Kasumi-1 (cell line): ENCODE measurements at regions not wholly inside any gene's neighbourhood (a gene's known extent, or its start where the extent isn't known, plus 50 kb on each side); places are given as distances from the start of the nearest gene placed in this dataset.
"Not testable (repeated sequence)": the region's sequence is repeated elsewhere in the genome, so short reads cannot be mapped to it uniquely, and the experiment has no call there.

Experiments
- DNase-seq, 2 experiments: peaks; one replicate each; lab custom pipeline; 2025; lab: John Stamatoyannopoulos, UW

GRCh38 chr5:112112346-112112745 lies 306.7 kb downstream of the EPB41L4A start:
- no peak for DNase-seq

GRCh38 chr5:112109331-112110007 lies 309.6 kb downstream of the EPB41L4A start:
- DNase-seq: peak; percentile 21 to 28

- no peak for DNase-seq
These were observed 312.2 kb downstream of the EPB41L4A start for GRCh38 chr5:112106878-112107277.

DNA sequence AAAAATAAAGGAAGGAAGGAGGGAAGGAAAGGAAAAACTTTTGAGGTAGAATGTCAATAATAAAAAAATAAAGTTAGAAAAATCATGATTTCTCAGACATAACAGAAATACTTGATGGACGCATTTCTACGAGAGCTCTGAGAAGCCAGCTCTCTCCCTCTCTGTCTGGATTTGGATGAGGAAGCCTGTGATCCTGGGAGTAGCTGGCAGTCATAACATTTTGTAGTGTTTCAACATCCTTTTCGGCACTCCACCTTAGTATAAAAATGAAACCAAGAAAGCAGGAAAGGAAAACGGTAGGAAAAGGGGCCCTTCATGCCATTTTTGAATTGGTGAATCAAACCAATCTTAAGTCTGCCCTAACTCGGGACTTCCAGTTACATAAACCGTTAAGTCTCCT lies 321.3 kb downstream of the EPB41L4A start:
- DNase-seq: no peak

DNA sequence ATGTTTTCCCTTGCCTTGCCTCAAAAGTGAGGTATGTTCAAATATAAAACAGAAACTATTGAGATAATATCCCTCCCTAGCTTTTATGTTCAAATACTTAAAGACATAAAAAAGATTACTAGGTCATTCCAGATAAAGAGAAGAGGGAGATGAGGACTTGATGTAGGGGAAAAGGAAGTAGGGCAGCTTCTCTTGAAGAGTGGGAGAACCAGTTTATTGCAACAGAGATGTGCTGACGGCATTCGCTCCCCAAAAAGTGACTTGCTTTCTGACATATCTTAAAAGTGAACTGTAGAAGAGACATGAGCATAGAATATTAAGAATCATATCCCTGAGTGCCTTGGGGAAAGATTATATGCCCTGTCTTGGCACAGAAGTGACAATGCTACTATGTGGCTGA lies 330.2 kb upstream of the NREP start:
- no peak for DNase-seq

DNA sequence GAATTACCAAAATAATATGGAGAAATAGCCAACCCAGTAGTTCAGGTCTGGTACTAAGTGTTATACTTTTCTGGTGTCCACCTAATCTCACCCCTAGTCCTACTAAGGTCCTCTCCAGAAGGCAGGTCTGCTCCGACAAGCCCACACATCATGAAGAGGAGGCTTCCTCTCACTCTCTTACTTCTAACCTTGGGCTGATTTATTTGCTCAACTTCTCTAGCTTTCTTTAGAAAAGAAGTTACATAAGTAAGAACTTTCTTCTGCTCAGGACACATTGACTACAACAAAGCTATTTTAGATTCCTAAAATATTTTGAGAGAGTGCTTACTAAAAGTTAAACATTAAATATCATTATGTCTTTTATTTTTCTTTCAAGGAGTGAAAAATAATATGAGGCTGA lies 329.7 kb upstream of the NREP start:
- DNase-seq: no peak

- DNase-seq: no peak
These were observed 327.2 kb upstream of the NREP start for GRCh38 chr5:112084149-112084548.

DNA sequence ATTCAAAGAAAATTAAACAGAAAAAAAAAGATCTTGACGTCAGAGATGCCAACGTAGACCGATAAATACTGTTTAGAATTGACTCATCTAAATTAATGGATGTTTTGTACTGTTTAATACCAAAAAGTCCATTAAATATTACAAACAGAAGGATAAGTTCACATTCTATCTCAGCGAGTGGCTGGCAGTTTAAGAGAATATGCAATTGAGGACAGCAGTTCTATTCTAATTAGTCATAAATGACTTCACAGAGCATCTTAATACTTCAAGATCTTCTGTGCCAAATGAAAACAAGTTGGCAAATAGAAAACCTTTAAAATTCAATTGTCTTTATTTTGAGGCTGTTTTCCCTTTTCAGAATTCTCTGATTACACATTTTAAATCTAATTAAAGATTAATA lies 326.6 kb upstream of the NREP start:
- DNase-seq: no peak

GRCh38 chr5:112077180-112077579 lies 320.2 kb upstream of the NREP start:
- no peak for DNase-seq

DNA sequence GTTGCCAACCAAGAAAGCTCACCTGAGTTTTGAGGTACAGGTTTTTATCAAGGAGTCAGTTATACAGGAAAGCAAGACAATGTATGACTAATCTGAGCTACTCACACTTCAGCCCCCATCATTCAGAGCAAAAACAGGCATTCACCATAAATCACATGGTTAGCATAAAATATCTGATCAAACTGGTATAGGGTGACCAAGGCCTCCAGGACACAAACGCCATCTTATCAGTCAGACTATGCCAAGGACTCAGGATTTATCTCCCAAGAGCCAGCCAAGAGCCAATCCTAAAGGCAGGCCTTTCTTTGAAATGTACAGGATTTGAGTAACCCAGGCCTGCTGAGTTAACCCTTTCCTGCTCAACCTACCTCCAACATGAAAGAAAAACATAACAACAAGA lies 313.0 kb upstream of the NREP start:
- no peak for DNase-seq

DNA sequence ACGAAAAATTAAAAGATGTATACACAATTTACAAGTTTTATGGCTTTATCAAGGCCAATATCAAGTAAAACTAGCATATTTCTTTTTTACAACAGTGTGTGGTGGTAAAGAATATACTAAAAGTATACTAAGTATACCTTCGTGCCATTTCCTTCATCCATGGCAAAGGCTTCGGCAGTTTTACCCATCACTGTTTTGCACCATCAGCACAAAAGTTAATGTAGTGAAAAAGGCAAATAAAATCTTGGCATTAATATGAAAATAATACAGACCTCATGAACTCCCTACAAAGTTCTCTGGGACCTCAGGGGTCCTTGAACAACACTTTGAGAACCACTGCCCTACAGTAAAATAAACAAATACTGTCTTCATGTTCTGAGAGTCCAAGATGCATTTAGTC lies 312.3 kb upstream of the NREP start:
- DNase-seq: no peak

DNA sequence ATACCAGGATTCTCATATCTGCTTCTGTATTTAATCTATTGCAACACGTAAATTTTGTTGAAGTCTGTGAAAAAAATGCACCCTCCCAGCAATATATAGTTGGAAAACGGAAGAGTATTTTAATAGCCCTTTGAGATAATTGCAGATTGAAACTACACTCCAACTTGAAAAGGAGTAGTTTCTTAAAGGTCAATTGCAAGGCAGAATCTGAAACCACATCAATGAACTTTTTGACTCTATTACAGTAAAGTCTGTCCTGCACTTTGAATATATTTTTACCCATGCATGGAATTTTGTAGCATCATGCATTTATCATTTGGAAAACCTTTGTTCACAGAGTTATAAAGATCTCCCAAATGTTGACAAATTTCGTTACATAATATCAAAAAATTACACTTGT lies 311.6 kb upstream of the NREP start:
- no peak for DNase-seq

- no peak for DNase-seq
These were observed 308.8 kb upstream of the NREP start for GRCh38 chr5:112065781-112066180.

GRCh38 chr5:112064956-112065355 lies 308.0 kb upstream of the NREP start:
- DNase-seq: no peak

GRCh38 chr5:112064271-112064701 lies 307.3 kb upstream of the NREP start:
- DNase-seq: no peak

- no peak for DNase-seq
These were observed 306.9 kb upstream of the NREP start for GRCh38 chr5:112063856-112064255.

DNA sequence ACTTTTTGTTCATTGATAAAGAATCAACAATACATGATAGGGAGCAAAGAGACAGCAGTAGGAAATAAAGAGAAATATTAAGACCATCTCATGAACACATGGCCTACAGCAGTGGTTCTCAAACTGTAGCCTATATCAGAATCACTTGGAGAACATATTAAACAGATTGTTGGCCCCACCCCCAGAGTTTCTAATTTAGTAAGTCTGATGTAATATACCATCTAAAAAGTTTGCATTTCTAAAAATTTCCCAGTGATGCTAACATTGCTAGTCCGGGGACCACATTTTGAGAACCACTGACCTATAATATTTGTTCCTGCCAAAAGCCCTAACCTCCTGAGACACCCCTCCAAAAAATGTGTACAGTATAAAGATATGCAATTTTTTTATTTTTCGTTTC lies 306.2 kb upstream of the NREP start:
- no peak for DNase-seq

- DNase-seq: no peak
These were observed 305.2 kb upstream of the NREP start for GRCh38 chr5:112062181-112062580.

- no peak for DNase-seq
These were observed 304.7 kb upstream of the NREP start for GRCh38 chr5:112061666-112062065.

GRCh38 chr5:112059579-112060135 lies 302.7 kb upstream of the NREP start:
- DNase-seq: no peak

- no peak for DNase-seq
These were observed 292.7 kb upstream of the NREP start for GRCh38 chr5:112049738-112050137.

DNA sequence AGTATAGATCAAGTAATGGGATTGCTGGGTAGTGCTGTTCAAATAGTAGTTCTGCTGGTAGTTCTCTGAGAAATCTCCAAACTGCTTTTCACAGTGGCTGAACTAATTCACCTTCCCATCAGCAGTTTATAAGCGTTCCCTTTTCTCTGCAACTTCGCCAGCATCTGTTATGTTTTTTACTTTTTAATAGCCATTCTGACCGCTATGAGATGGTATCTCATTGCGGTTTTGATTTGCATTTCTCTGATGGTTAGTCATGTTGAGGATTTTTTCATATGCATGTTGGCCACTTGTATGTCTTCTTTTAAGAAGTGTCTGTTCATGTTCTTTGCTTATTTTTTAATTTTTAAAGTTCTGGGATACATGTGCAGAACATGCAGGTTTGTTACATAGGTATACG lies 279.2 kb upstream of the NREP start:
- DNase-seq: no peak

DNA sequence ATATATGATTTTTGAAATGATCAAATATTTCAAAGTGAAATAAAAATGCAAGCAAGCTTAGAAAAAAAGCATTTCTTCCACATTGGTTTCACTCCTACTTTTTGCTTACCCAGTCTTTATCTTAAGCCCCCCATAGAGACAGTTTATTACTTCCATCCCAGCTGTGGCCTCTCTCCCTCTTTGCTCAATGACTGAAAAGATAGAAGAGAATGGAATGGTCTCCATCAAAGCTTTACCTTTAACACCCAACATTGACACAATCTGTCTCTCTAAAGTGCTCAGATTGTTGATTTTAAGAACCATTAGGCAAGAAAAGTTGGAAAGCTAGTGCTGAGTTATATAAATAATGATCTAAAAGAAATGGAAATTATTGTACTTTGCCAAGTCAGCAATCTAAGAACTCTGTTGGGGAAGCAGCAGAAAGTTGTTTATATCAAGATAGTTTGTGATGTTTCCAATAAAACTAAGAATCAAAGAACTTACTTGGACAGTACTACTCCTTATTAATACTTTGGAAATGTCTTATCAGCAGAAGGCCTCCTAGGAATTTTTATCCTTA lies 277.5 kb upstream of the NREP start:
- DNase-seq: no peak

DNA sequence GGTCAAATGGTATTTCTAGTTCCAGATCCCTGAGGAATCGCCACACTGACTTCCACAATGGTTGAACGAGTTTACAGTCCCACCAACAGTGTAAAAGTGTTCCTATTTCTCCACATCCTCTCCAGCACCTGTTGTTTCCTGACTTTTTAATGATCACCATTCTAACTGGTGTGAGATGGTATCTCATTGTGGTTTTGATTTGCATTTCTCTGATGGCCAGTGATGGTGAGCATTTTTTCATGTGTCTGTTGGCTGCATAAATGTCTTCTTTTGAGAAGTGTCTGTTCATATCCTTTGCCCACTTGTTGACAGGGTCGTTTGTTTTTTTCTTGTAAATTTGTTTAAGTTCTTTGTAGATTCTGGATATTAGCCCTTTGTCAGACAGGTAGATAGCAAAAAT lies 269.9 kb upstream of the NREP start:
- not testable (repeated sequence) for DNase-seq
